H1 (cell line): ENCODE measurements at regions not wholly inside any gene's neighbourhood (a gene's known extent, or its start where the extent isn't known, plus 50 kb on each side); places are given as distances from the start of the nearest gene placed in this dataset.

Experiments used
- CTCF ChIA-PET: fragments of 300-600 bp; sonication (Branson Sonifier 250); formaldehyde crosslinking; loops from one replicate; lab custom pipeline; 2021; ENCODE audit not compliant: partially characterized antibody; lab: Charles Lee
- POLR2A ChIA-PET: fragments of 300-600 bp; sonication (Branson Sonifier 250); formaldehyde crosslinking; loops from one replicate; lab custom pipeline; 2021; ENCODE audit warnings: inconsistent platforms; ENCODE audit not compliant: partially characterized antibody; lab: Charles Lee
- DNase-seq, 2 experiments: peaks; one replicate each; pipeline versions ENCODE4 v3.0.0 to v3.0.0-alpha.2; 2010 to 2022; ENCODE audit warnings: low spot score in 2 of 2, low read depth in 1 of 2, mixed read lengths in 1 of 2
- FAIRE-seq: peaks from 2 replicates; lab custom pipeline; 2011; peaks lifted over from hg19 to GRCh38; lab: Jason Lieb, UNC
- H2AFZ ChIP-seq: 2 replicates; pipeline ENCODE4 v1.8.1; 2012; ENCODE audit warnings: low read length, inconsistent platforms
- H2AK5ac ChIP-seq: 2 replicates; pipeline ENCODE4 v1.6.1; 2013; ENCODE audit warnings: low read depth, low read length
- H2BK120ac ChIP-seq: replicated peaks from 2 replicates; pipeline ENCODE3; 2013; ENCODE audit warnings: low read depth, low read length, inconsistent platforms
- H2BK12ac ChIP-seq: 2 replicates; pipeline ENCODE4 v1.6.1; 2013; ENCODE audit warnings: low read depth, low read length
- H2BK15ac ChIP-seq: 2 replicates; pipeline ENCODE4 v1.6.1; 2013; ENCODE audit warnings: low read length
- H2BK20ac ChIP-seq: 2 replicates; pipeline ENCODE4 v1.6.1; 2013; ENCODE audit warnings: low read length
- H2BK5ac ChIP-seq: 2 replicates; pipeline ENCODE4 v1.6.1; 2013; ENCODE audit warnings: low read depth, low read length
- H3K14ac ChIP-seq: 2 replicates; pipeline ENCODE4 v1.6.1; 2013; ENCODE audit warnings: inconsistent platforms; ENCODE audit not compliant: insufficient read length
- H3K18ac ChIP-seq: 2 replicates; pipeline ENCODE4 v1.6.1; 2013; ENCODE audit warnings: low read length; ENCODE audit errors: extremely low read depth
- H3K23ac ChIP-seq: 2 replicates; pipeline ENCODE4 v1.6.1; 2013; ENCODE audit warnings: inconsistent platforms; ENCODE audit not compliant: insufficient read length
- H3K23me2 ChIP-seq: 2 replicates; pipeline ENCODE4 v1.6.1; 2013; ENCODE audit warnings: low read depth, low read length
- H3K27ac ChIP-seq: 2 replicates; pipeline ENCODE4 v1.6.1; 2011; ENCODE audit warnings: low read depth, low read length, inconsistent platforms
- H3K27me3 ChIP-seq, 4 experiments: replicated peaks in 1 of 4; 1 replicate in 1 of 4; 2 replicates in 3 of 4; pipeline versions ENCODE4 v1.6.1 to v1.8.1; 2011 to 2013; ENCODE audit warnings: low read length in 3 of 4, mild to moderate bottlenecking in 3 of 4, inconsistent platforms in 2 of 4, mixed read lengths in 2 of 4, moderate library complexity in 1 of 4; ENCODE audit not compliant: control insufficient read depth in 3 of 4, insufficient read depth in 3 of 4; ENCODE audit errors: extremely low read depth in 1 of 4
- H3K36me3 ChIP-seq, 4 experiments: 2 replicates each; pipeline versions ENCODE4 v1.6.1 to v1.8.1; 2011 to 2013; ENCODE audit warnings: mild to moderate bottlenecking in 4 of 4, low read length in 3 of 4, moderate library complexity in 2 of 4, control low read depth in 1 of 4, inconsistent platforms in 1 of 4; ENCODE audit not compliant: insufficient read depth in 4 of 4, control insufficient read depth in 2 of 4
- H3K4ac ChIP-seq: replicated peaks from 2 replicates; pipeline ENCODE3; 2013; ENCODE audit warnings: low read length, low read depth, mixed read lengths, inconsistent platforms; ENCODE audit not compliant: insufficient read length
- H3K4me1 ChIP-seq, 4 experiments: replicated peaks in 1 of 4; 1 replicate in 1 of 4; 2 replicates in 3 of 4; pipeline versions ENCODE4 v1.6.1 to v1.8.1; 2011 to 2013; ENCODE audit warnings: low read length in 3 of 4, inconsistent platforms in 2 of 4, mixed read lengths in 1 of 4; ENCODE audit not compliant: insufficient read depth in 4 of 4, control insufficient read depth in 3 of 4
- H3K4me2 ChIP-seq, 2 experiments: 2 replicates each; pipeline versions ENCODE4 v1.6.1 to v1.8.1; 2011 to 2013; ENCODE audit warnings: low read depth in 2 of 2, low read length in 2 of 2, control low read depth in 1 of 2, inconsistent platforms in 1 of 2, mild to moderate bottlenecking in 1 of 2; ENCODE audit not compliant: insufficient read depth in 1 of 2
- H3K4me3 ChIP-seq, 4 experiments: fragments of 200-600, 300-600 bp in 1 of 4; sonication (generic), shearing (Covaris generic), sonication (Bioruptor Twin) in 1 of 4; 2 replicates each; pipeline versions ENCODE4 v1.5.1 to v1.8.1; 2011 to 2016; ENCODE audit warnings: low read length in 4 of 4, low read depth in 3 of 4, control low read depth in 2 of 4, inconsistent platforms in 2 of 4, mild to moderate bottlenecking in 2 of 4, mixed read lengths in 1 of 4, moderate library complexity in 1 of 4; ENCODE audit not compliant: insufficient read depth in 2 of 4; ENCODE audit errors: extremely low read depth in 1 of 4
- H3K56ac ChIP-seq: replicated peaks from 2 replicates; pipeline ENCODE3; 2013; ENCODE audit warnings: low read depth, mild to moderate bottlenecking, mixed read lengths, low read length, inconsistent platforms; ENCODE audit not compliant: insufficient read length
- H3K79me1 ChIP-seq: 2 replicates; pipeline ENCODE4 v1.6.1; 2013; ENCODE audit warnings: low read depth, low read length, control low read depth
- H3K79me2 ChIP-seq, 2 experiments: 2 replicates each; pipeline versions ENCODE4 v1.6.1 to v1.8.1; 2012 to 2013; ENCODE audit warnings: low read length in 2 of 2, mild to moderate bottlenecking in 2 of 2, inconsistent platforms in 1 of 2; ENCODE audit not compliant: insufficient read depth in 2 of 2, control insufficient read depth in 1 of 2
- H3K9ac ChIP-seq, 4 experiments: replicated peaks in 1 of 4; 1 replicate in 1 of 4; 2 replicates in 3 of 4; pipeline versions ENCODE4 v1.6.1 to v1.8.1; 2011 to 2013; ENCODE audit warnings: low read depth in 3 of 4, low read length in 3 of 4, control low read depth in 2 of 4, mild to moderate bottlenecking in 2 of 4, moderate library complexity in 2 of 4, inconsistent platforms in 1 of 4; ENCODE audit errors: extremely low read depth in 1 of 4
- H3K9me3 ChIP-seq, 2 experiments: 2 replicates each; pipeline versions ENCODE4 v1.6.1 to v1.8.1; 2012 to 2013; ENCODE audit warnings: mild to moderate bottlenecking in 2 of 2, moderate library complexity in 2 of 2, control low read depth in 1 of 2, inconsistent platforms in 1 of 2, low read depth in 1 of 2, low read length in 1 of 2, mixed read lengths in 1 of 2; ENCODE audit not compliant: insufficient read depth in 2 of 2
- H4K20me1 ChIP-seq, 2 experiments: replicated peaks in 1 of 2; 2 replicates each; pipeline versions ENCODE3 to v1.8.1; 2011 to 2013; ENCODE audit warnings: inconsistent platforms in 2 of 2, low read length in 2 of 2, mild to moderate bottlenecking in 1 of 2; ENCODE audit not compliant: insufficient read depth in 2 of 2, control insufficient read depth in 1 of 2
- H4K5ac ChIP-seq: 2 replicates; pipeline ENCODE4 v1.6.1; 2013; ENCODE audit warnings: low read length, low read depth, mixed read lengths, inconsistent platforms; ENCODE audit not compliant: insufficient read length
- H4K8ac ChIP-seq: 2 replicates; pipeline ENCODE4 v1.8.0; 2013; ENCODE audit warnings: mild to moderate bottlenecking, moderate library complexity, low read length, inconsistent platforms; ENCODE audit not compliant: insufficient read depth; ENCODE audit errors: extremely low read depth
- H4K91ac ChIP-seq: replicated peaks from 2 replicates; pipeline ENCODE3; 2013; ENCODE audit warnings: low read length, mixed read lengths, inconsistent platforms; ENCODE audit not compliant: insufficient read length
- BACH1 ChIP-seq: IDR thresholded peaks from 2 replicates; pipeline ENCODE4 v1.6.1; 2012; ENCODE audit warnings: low read length, improper control_type of control experiment
- CBX8 ChIP-seq: fragments of 300-800, 300-1000 bp; sonication (generic); IDR thresholded peaks from 2 replicates; pipeline ENCODE4 v1.7.1; 2016; ENCODE audit warnings: low read depth, low read length, borderline replicate concordance
- CEBPB ChIP-seq: IDR thresholded peaks from 2 replicates; pipeline ENCODE4 v1.6.1; 2012; ENCODE audit warnings: low read depth, low read length
- JUND ChIP-seq: IDR thresholded peaks from 2 replicates; pipeline ENCODE4 v1.6.1; 2011; ENCODE audit warnings: mild to moderate bottlenecking, improper control_type of control experiment, low read length
- KDM4A ChIP-seq: IDR thresholded peaks from one replicate; pipeline ENCODE4 v1.7.1; 2012; ENCODE audit warnings: low read depth, mild to moderate bottlenecking, moderate library complexity, low read length, inconsistent platforms; ENCODE audit not compliant: severe bottlenecking
- KDM5A ChIP-seq: fragments of 200-600 bp; IDR thresholded peaks from 2 replicates; pipeline ENCODE4 v1.7.1; 2012; ENCODE audit warnings: mild to moderate bottlenecking, low read length, inconsistent platforms, mixed read lengths
- MAFK ChIP-seq: IDR thresholded peaks from 2 replicates; pipeline ENCODE4 v1.6.1; 2012; ENCODE audit warnings: low read depth, mild to moderate bottlenecking, improper control_type of control experiment, low read length
- NRF1 ChIP-seq: IDR thresholded peaks from 2 replicates; pipeline ENCODE4 v1.6.1; 2011; ENCODE audit warnings: mild to moderate bottlenecking, low read depth, low read length, improper control_type of control experiment
- SP4 ChIP-seq: IDR thresholded peaks from 2 replicates; pipeline ENCODE4 v1.6.1; 2012; ENCODE audit warnings: low read length, inconsistent platforms
- WGBS, 2 experiments: shearing (Covaris generic) in 1 of 2; methylation state at CpG; one replicate each; pipeline versions ENCODE4 v1.1.6 to v1.1.7; 2013 to 2015; ENCODE audit warnings: low lambda C conversion rate in 2 of 2, mixed read lengths in 2 of 2, inconsistent platforms in 1 of 2, low coverage in 1 of 2, missing lambda C conversion rate in 1 of 2; ENCODE audit not compliant: insufficient replicate concordance in 2 of 2, insufficient coverage in 1 of 2, insufficient read length in 1 of 2; ENCODE audit errors: extremely low coverage in 1 of 2, missing lambda C conversion rate in 1 of 2; 5-methylcytosine and 5-hydroxymethylcytosine counted together
- TF ChIP-seq, protein P1 (sequence below): IDR thresholded peaks from 2 replicates; pipeline ENCODE4 v1.6.1; 2012; ENCODE audit warnings: inconsistent platforms
- TF ChIP-seq, protein P2 (sequence below): IDR thresholded peaks from 2 replicates; pipeline ENCODE4 v1.6.1; 2011; ENCODE audit warnings: low read depth, mild to moderate bottlenecking, low read length; ENCODE audit not compliant: insufficient read depth

GRCh38 chr3:65169961-65170360 lies 482.2 kb upstream of the ADAMTS9 start:
- POLR2A ChIA-PET, result interaction anchor here (0.6 kb wide), 1 partner anchor 8 kb away, joined by 4 read pairs; no protein-coding TSS in a partner anchor
- FAIRE-seq, result no peak
- H4K8ac ChIP-seq, result no peak overlapping the region
- H3K23me2 ChIP-seq, result no peaks in the 10 kb centered on the region
- H3K27me3 ChIP-seq, result no peaks in the 10 kb centered on the region
- TF ChIP-seq CEBPB, result no peak
- TF ChIP-seq, protein P1, sequence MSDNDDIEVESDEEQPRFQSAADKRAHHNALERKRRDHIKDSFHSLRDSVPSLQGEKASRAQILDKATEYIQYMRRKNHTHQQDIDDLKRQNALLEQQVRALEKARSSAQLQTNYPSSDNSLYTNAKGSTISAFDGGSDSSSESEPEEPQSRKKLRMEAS, result no peak
- no peak for TF ChIP-seq BACH1
- no peak for TF ChIP-seq CBX8
- no peak for TF ChIP-seq NRF1
- TF ChIP-seq KDM4A, result no peak
- TF ChIP-seq MAFK, result no peak
- TF ChIP-seq JUND, result no peak
- TF ChIP-seq, protein P2, sequence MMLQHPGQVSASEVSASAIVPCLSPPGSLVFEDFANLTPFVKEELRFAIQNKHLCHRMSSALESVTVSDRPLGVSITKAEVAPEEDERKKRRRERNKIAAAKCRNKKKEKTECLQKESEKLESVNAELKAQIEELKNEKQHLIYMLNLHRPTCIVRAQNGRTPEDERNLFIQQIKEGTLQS, result no peak
- TF ChIP-seq SP4, result no peak
- no peak for TF ChIP-seq KDM5A
- no peak overlapping the region for H2BK15ac ChIP-seq
- H3K79me1 ChIP-seq, result no peaks in the 10 kb centered on the region
- no peak overlapping the region for H2BK120ac ChIP-seq
- no peaks in the 10 kb centered on the region for H3K4me1 ChIP-seq
- no peak overlapping the region for H4K5ac ChIP-seq
- 69% methylated on average over 3 of the region's 3 CpGs; no CpG with 5 or more reads in 1 of the 2 experiments for WGBS, 2 experiments
- H2BK5ac ChIP-seq, result no peak overlapping the region
- H3K23ac ChIP-seq, result no peak overlapping the region
- no peak overlapping the region for H2BK12ac ChIP-seq
- no peak for DNase-seq
- H2AK5ac ChIP-seq, result no peak overlapping the region
- H4K20me1 ChIP-seq, result no peaks in the 10 kb centered on the region
- no peak overlapping the region for H2BK20ac ChIP-seq
- H3K4me3 ChIP-seq, result no peak overlapping the region
- H2AFZ ChIP-seq, result no peak overlapping the region
- no peak overlapping the region for H3K4ac ChIP-seq
- H3K9me3 ChIP-seq, result no peaks in the 10 kb centered on the region
- no peak overlapping the region for H4K91ac ChIP-seq
- H3K27ac ChIP-seq, result no peak overlapping the region
- H3K79me2 ChIP-seq, result no peaks in the 10 kb centered on the region
- no peak overlapping the region for H3K18ac ChIP-seq
- CTCF ChIA-PET, result interaction anchor here (0.6 to 4.1 kb wide), 45 partner anchors 8 to 786 kb away, joined by 3 to 37 read pairs (median 3); no protein-coding TSS in a partner anchor
- no peak overlapping the region for H3K14ac ChIP-seq
- no peak overlapping the region for H3K4me2 ChIP-seq
- H3K36me3 ChIP-seq, result no peaks in the 10 kb centered on the region
- no peak overlapping the region for H3K56ac ChIP-seq
- H3K9ac ChIP-seq, result no peak overlapping the region
